CD4-positive, alpha-beta memory T cell (primary cell): ENCODE measurements at regions not wholly inside any gene's neighbourhood (a gene's known extent, or its start where the extent isn't known, plus 50 kb on each side); places are given as distances from the start of the nearest gene placed in this dataset. TPM values are rescaled to one million over a fixed set of nuclear protein-coding genes. Genes with fewer than 3 reads are reported as not detected.

ENCODE experiments used
- microRNA-seq: library from miRNA; unstranded; fragments of <30 nt; microRNA quantifications from one replicate; pipeline ENCODE4 v1.2.0, GENCODE V29; 2021; ENCODE audit warnings: borderline replicate concordance, borderline number of aligned reads, borderline microRNAs expressed, mixed read lengths

Small RNA genes in the stretch of these regions (microRNA-seq; reads per million reads assigned to microRNA genes)
- gene MIR325 (not detected), gene MIR384 (not detected)
